ENCODE measurements at regions not wholly inside any gene's neighbourhood (a gene's known extent, or its start where the extent isn't known, plus 50 kb on each side); places are given as distances from the start of the nearest gene placed in this dataset.

DNA sequence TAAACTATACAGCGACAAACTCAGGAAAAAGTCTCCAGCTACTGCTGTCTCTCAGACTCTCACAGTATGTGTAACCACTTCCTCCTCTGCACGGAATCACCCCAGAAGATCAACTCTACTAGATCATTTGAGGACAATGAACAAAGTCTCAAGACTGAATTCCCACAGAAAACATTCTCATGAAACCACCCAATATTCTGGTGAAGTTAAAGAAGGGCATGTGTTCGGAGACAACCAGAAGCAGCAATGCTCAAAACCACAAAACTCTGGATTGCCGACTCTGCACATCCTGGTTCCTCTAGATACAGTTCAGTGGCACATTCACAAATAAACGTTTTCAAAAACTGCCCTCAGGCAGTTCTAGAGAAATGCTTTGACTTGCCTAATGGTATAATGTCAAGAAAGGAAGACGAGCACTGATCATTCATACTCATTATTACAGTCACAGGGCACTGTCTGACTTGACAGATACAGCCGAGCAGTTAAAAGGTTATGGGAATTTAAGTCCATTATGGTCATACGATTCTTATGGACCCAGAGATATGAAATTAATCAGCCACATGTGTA, 91.9 kb upstream of the STK17B start:
- H3K36me3 Mint-ChIP-seq, result no peaks in the 10 kb centered on the region
- no peak overlapping the region for H3K27ac Mint-ChIP-seq
- H3K36me3 ChIP-seq, result no peaks in the 10 kb centered on the region
- no peak for DNase-seq (ENCODE audit: low spot score)
- no peaks in the 10 kb centered on the region for H3K27me3 ChIP-seq
- H3K27ac ChIP-seq, result no peak overlapping the region
- no peaks in the 10 kb centered on the region for H3K79me2 ChIP-seq (ENCODE audit: low read depth)
- no peak overlapping the region for H3K4me3 Mint-ChIP-seq
- H3K9ac ChIP-seq, result no peak overlapping the region
- no peak overlapping the region for H3K4me2 ChIP-seq
- H3K4me1 ChIP-seq, result peaks cover 14% of the 10 kb centered on the region
- H3K9me3 Mint-ChIP-seq, result no peaks in the 10 kb centered on the region
- H3F3A ChIP-seq (ENCODE audit: low read depth), result peaks cover 6% of the 10 kb centered on the region
- TF ChIP-seq EZH2phosphoT487 (IDR thresholded peaks at IDR 0.05) (no peak), EZH2 (IDR thresholded peaks at IDR 0.05) (no peak)
- TF ChIP-seq, protein P1, sequence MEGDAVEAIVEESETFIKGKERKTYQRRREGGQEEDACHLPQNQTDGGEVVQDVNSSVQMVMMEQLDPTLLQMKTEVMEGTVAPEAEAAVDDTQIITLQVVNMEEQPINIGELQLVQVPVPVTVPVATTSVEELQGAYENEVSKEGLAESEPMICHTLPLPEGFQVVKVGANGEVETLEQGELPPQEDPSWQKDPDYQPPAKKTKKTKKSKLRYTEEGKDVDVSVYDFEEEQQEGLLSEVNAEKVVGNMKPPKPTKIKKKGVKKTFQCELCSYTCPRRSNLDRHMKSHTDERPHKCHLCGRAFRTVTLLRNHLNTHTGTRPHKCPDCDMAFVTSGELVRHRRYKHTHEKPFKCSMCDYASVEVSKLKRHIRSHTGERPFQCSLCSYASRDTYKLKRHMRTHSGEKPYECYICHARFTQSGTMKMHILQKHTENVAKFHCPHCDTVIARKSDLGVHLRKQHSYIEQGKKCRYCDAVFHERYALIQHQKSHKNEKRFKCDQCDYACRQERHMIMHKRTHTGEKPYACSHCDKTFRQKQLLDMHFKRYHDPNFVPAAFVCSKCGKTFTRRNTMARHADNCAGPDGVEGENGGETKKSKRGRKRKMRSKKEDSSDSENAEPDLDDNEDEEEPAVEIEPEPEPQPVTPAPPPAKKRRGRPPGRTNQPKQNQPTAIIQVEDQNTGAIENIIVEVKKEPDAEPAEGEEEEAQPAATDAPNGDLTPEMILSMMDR (IDR thresholded peaks at IDR 0.05), result no peak
- no peak overlapping the region for H2AFZ ChIP-seq (replicated peaks)
- H3K4me1 Mint-ChIP-seq, result peaks cover 7% of the 10 kb centered on the region
- H4K20me1 ChIP-seq (ENCODE audit: low read depth), result no peaks in the 10 kb centered on the region
- no peaks in the 10 kb centered on the region for H3K9me3 ChIP-seq (ENCODE audit: low read depth)
- H3K27me3 Mint-ChIP-seq (ENCODE audit: insufficient read depth, low read depth), result no peaks in the 10 kb centered on the region
- no peak overlapping the region for H3K4me3 ChIP-seq

DNA sequence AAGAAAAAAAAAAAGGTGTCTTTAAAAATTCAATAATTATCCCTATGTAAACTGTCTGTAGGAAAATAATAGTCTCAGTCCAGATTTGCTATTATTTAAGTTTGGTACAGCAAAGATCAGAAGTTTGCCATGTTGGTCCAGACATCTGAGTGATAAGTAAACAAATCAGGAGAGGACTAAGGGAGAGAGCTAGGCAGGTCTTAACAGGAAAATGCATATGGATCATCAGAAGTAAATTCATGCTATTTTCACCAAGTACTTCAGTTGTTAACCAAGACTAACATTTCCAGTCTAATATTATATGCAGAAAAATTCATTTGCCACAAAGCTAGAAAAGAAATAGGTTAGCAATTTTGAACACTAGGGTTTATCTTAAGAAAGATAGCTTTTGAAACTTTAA, 95.0 kb upstream of the STK17B start:
- H3K4me1 Mint-ChIP-seq, result no peaks in the 10 kb centered on the region
- no peaks in the 10 kb centered on the region for H3K9me3 Mint-ChIP-seq
- no peaks in the 10 kb centered on the region for H3K9me3 ChIP-seq (ENCODE audit: low read depth)
- no peaks in the 10 kb centered on the region for H4K20me1 ChIP-seq (ENCODE audit: low read depth)
- H3K9ac ChIP-seq, result no peak overlapping the region
- H3K4me2 ChIP-seq, result no peak overlapping the region
- H3K27ac ChIP-seq, result no peak overlapping the region
- peaks cover 4% of the 10 kb centered on the region for H3K36me3 Mint-ChIP-seq
- TF ChIP-seq EZH2 (IDR thresholded peaks at IDR 0.05) (no peak), EZH2phosphoT487 (IDR thresholded peaks at IDR 0.05) (no peak)
- TF ChIP-seq, protein P1 (IDR thresholded peaks at IDR 0.05), result no peak
- H3K27me3 ChIP-seq, result no peaks in the 10 kb centered on the region
- H3F3A ChIP-seq (ENCODE audit: low read depth), result no peaks in the 10 kb centered on the region
- H3K36me3 ChIP-seq, result no peaks in the 10 kb centered on the region
- H3K4me3 ChIP-seq, result no peak overlapping the region
- H3K27ac Mint-ChIP-seq, result no peak overlapping the region
- H3K4me3 Mint-ChIP-seq, result no peak overlapping the region
- H3K79me2 ChIP-seq (ENCODE audit: low read depth), result no peaks in the 10 kb centered on the region
- no peaks in the 10 kb centered on the region for H3K27me3 Mint-ChIP-seq (ENCODE audit: insufficient read depth, low read depth)
- no peak overlapping the region for H2AFZ ChIP-seq (replicated peaks)
- DNase-seq (ENCODE audit: low spot score), result no peak
- H3K4me1 ChIP-seq, result no peaks in the 10 kb centered on the region

DNA sequence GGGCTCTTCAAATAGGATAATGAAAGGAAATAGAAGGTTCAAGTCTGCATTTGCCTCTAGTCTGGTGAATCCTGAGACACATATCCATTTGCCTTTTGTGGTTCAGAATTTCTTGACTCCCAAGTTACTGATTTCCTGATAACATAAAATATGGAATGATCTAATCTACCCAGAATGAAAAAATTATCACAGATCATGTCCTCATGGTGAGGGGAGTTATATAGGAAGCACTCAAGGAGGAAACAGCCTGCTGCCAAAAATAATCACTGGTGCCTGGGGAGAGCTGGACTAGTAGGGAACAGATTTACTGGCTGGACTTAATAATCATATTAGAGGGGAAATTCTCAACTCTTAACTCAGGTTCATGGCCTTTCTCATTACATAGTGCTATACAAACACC, 95.5 kb upstream of the STK17B start:
- Mint-ChIP-seq H3K4me3 (no peak overlapping the region), H3K4me1 (no peaks in the 10 kb centered on the region), H3K9me3 (no peaks in the 10 kb centered on the region), H3K27ac (no peak overlapping the region), H3K27me3 (ENCODE audit: insufficient read depth, low read depth) (no peaks in the 10 kb centered on the region), H3K36me3 (peaks cover 4% of the 10 kb centered on the region)
- H3K36me3 ChIP-seq, result no peaks in the 10 kb centered on the region
- no peak overlapping the region for H3K27ac ChIP-seq
- H3K4me1 ChIP-seq, result no peaks in the 10 kb centered on the region
- TF ChIP-seq, protein P1 (IDR thresholded peaks at IDR 0.05), result no peak
- TF ChIP-seq EZH2 (IDR thresholded peaks at IDR 0.05), result no peak
- no peak for TF ChIP-seq EZH2phosphoT487 (IDR thresholded peaks at IDR 0.05)
- no peak overlapping the region for H3K4me3 ChIP-seq
- DNase-seq (ENCODE audit: low spot score), result no peak
- H3K27me3 ChIP-seq, result no peaks in the 10 kb centered on the region
- H3K9ac ChIP-seq, result no peak overlapping the region
- no peaks in the 10 kb centered on the region for H3F3A ChIP-seq (ENCODE audit: low read depth)
- H3K9me3 ChIP-seq (ENCODE audit: low read depth), result no peaks in the 10 kb centered on the region
- H3K4me2 ChIP-seq, result no peak overlapping the region
- no peak overlapping the region for H2AFZ ChIP-seq (replicated peaks)
- H4K20me1 ChIP-seq (ENCODE audit: low read depth), result no peaks in the 10 kb centered on the region
- H3K79me2 ChIP-seq (ENCODE audit: low read depth), result no peaks in the 10 kb centered on the region
